SK-N-SH treated with all-trans-retinoic acid at 6 μM for 48 hours (cell line): ENCODE measurements at regions not wholly inside any gene's neighbourhood (a gene's known extent, or its start where the extent isn't known, plus 50 kb on each side); places are given as distances from the start of the nearest gene placed in this dataset.

Source experiments
- ATAC-seq: fragments of 200-7000 bp; cut with Tn5 transposase; 3 replicates; pipeline ENCODE4 v1.9.1; 2020; ENCODE audit warnings: mild to moderate bottlenecking, moderate library complexity
- ARNTL ChIP-seq: fragments of 450-650 bp; formaldehyde crosslinking; IDR thresholded peaks from 2 replicates; pipeline ENCODE4 v1.5.0; 2020; ENCODE audit warnings: low read depth, mild to moderate bottlenecking, moderate library complexity, borderline replicate concordance
- BACH2 ChIP-seq: fragments of 250-450 bp; sonication (Bioruptor Pico); IDR thresholded peaks from 2 replicates; pipeline ENCODE4 v1.9.0; 2021; ENCODE audit warnings: mild to moderate bottlenecking, borderline replicate concordance
- CSDC2 ChIP-seq: fragments of 250-450 bp; sonication (Bioruptor Pico); IDR thresholded peaks from 2 replicates; pipeline ENCODE4 v1.5.0; 2020; ENCODE audit warnings: mild to moderate bottlenecking, moderate library complexity
- CSRNP3 ChIP-seq: fragments of 250-450 bp; sonication (Bioruptor Pico); IDR thresholded peaks from 2 replicates; pipeline ENCODE4 v1.5.1; 2021; ENCODE audit warnings: mild to moderate bottlenecking, moderate library complexity
- ESRRG ChIP-seq: fragments of 250-450 bp; sonication (Bioruptor Pico); IDR thresholded peaks from 2 replicates; pipeline ENCODE4 v1.6.1; 2021; ENCODE audit warnings: mild to moderate bottlenecking
- GLIS3 ChIP-seq: fragments of 250-450 bp; sonication (Bioruptor Pico); IDR thresholded peaks from 2 replicates; pipeline ENCODE4 v1.5.0; 2020; ENCODE audit warnings: mild to moderate bottlenecking, moderate library complexity
- ISL1 ChIP-seq: fragments of 250-450 bp; sonication (Bioruptor Pico); IDR thresholded peaks from 2 replicates; pipeline ENCODE4 v2.1.2; 2022; ENCODE audit warnings: mild to moderate bottlenecking, moderate library complexity
- OSR1 ChIP-seq: fragments of 250-450 bp; sonication (Bioruptor Pico); IDR thresholded peaks from 2 replicates; pipeline ENCODE4 v1.8.0; 2022; ENCODE audit warnings: moderate library complexity, mild to moderate bottlenecking, inconsistent platforms
- POU6F1 ChIP-seq: fragments of 250-450 bp; sonication (Bioruptor Pico); IDR thresholded peaks from 2 replicates; pipeline ENCODE4 v1.8.0; 2021; ENCODE audit warnings: low read depth, mild to moderate bottlenecking, moderate library complexity, borderline replicate concordance
- PPARA ChIP-seq: fragments of 250-450 bp; sonication (Bioruptor Pico); IDR thresholded peaks from 2 replicates; pipeline ENCODE4 v1.5.0; 2020; ENCODE audit warnings: mild to moderate bottlenecking, borderline replicate concordance
- RARB ChIP-seq: fragments of 250-450 bp; sonication (Bioruptor Pico); IDR thresholded peaks from 2 replicates; pipeline ENCODE4 v1.8.0; 2021; ENCODE audit warnings: mild to moderate bottlenecking, moderate library complexity
- SNAI2 ChIP-seq: fragments of 250-450 bp; sonication (Bioruptor Pico); IDR thresholded peaks from 2 replicates; pipeline ENCODE4 v1.5.0; 2020; ENCODE audit warnings: mild to moderate bottlenecking, moderate library complexity
- TCF4 ChIP-seq: fragments of 250-450 bp; sonication (Bioruptor Pico); IDR thresholded peaks from 2 replicates; pipeline ENCODE4 v1.8.0; 2021; ENCODE audit warnings: mild to moderate bottlenecking, moderate library complexity, borderline replicate concordance
- TOX ChIP-seq: fragments of 250-450 bp; sonication (Bioruptor Pico); IDR thresholded peaks from 2 replicates; pipeline ENCODE4 v1.8.0; 2021; ENCODE audit warnings: mild to moderate bottlenecking, moderate library complexity, borderline replicate concordance
- TSHZ2 ChIP-seq: fragments of 250-450 bp; sonication (Bioruptor Pico); IDR thresholded peaks from 2 replicates; pipeline ENCODE4 v1.5.0; 2020; ENCODE audit warnings: mild to moderate bottlenecking, moderate library complexity
- ZC3H10 ChIP-seq: fragments of 250-450 bp; sonication (Bioruptor Pico); IDR thresholded peaks from 2 replicates; pipeline ENCODE4 v1.5.1; 2021; ENCODE audit warnings: mild to moderate bottlenecking, moderate library complexity
- ZFP3 ChIP-seq: fragments of 250-450 bp; sonication (Bioruptor Pico); IDR thresholded peaks from 2 replicates; pipeline ENCODE4 v1.5.0; 2020; ENCODE audit warnings: mild to moderate bottlenecking, moderate library complexity
- ZFP30 ChIP-seq: fragments of 450-650 bp; formaldehyde crosslinking; IDR thresholded peaks from 2 replicates; pipeline ENCODE4 v1.5.0; 2022; ENCODE audit warnings: mild to moderate bottlenecking, moderate library complexity
- ZNF565 ChIP-seq: fragments of 450-650 bp; formaldehyde crosslinking; conservative IDR thresholded peaks from 2 replicates; pipeline ENCODE4 v1.5.0; 2020; ENCODE audit warnings: low read depth, mild to moderate bottlenecking, moderate library complexity
- ZNF70 ChIP-seq: fragments of 450-650 bp; formaldehyde crosslinking; IDR thresholded peaks from 2 replicates; pipeline ENCODE4 v1.5.0; 2020; ENCODE audit warnings: mild to moderate bottlenecking, moderate library complexity
- ZNF8 ChIP-seq: fragments of 450-650 bp; formaldehyde crosslinking; IDR thresholded peaks from 2 replicates; pipeline ENCODE4 v1.5.0; 2020; ENCODE audit warnings: mild to moderate bottlenecking, moderate library complexity
- TF ChIP-seq, protein P1 (sequence below): fragments of 250-450 bp; sonication (Bioruptor Pico); IDR thresholded peaks from 2 replicates; pipeline ENCODE4 v1.5.1; 2020; ENCODE audit warnings: low read depth, mild to moderate bottlenecking, moderate library complexity

DNA sequence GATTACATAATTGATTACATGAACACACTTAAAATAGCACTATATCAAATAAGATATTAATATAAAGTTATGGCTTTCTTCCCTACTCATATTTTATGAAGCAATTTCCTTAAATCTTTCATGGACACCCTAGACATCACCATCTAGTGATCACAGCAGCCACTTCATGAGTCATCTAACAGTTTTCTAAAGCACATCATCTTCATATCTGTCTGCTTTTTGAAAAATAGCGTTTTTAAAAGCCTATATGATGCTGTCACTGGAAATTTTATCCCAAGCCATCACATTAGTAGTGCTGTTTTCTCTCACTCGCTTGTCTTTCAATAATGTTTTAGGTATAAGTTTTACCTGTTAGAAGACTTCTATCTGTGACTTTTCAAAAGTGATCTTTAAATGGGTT is 326.1 kb downstream of the SLITRK6 start:
- peak; percentile 68 for ATAC-seq
- TF ChIP-seq ZFP3 (no peak), TOX (peak; percentile 80; the same call in 1 of the 2 replicates), POU6F1 (no peak), SNAI2 (CRISPR knock-in tag) (no peak), GLIS3 (CRISPR knock-in tag) (no peak), ARNTL (CRISPR knock-in tag) (no peak), TSHZ2 (no peak), TCF4 (no peak), CSDC2 (CRISPR knock-in tag) (no peak), ISL1 (CRISPR knock-in tag) (peak; percentile 89), ZNF70 (no peak), RARB (no peak), OSR1 (CRISPR knock-in tag) (no peak)

DNA sequence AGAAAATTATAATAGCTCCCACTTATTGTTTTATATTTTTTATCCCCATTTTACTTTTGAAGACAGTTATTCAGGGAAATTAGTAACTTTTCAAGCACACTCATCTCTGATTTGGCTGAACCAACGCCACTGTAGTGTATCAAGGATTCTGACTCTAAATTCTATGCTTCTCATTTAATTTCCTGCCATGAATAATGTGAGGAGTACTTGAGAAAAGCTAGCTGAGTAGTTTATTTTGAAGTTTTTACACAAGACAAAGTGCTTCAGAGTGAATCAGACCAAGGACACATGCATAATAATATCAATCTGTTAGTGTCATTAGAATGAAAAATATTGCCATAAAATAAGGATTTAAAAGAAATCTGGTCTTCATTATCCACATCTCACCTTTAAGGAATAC is 329.9 kb downstream of the SLITRK6 start:
- TF ChIP-seq ZFP30 (CRISPR knock-in tag) = no peak
- peak; percentile 48; the same call in 1 of the 2 replicates for TF ChIP-seq TOX
- no peak for TF ChIP-seq ARNTL (CRISPR knock-in tag)
- peak; percentile 35 for TF ChIP-seq ISL1 (CRISPR knock-in tag)
- TF ChIP-seq RARB = 0 out of 2 replicates have a peak, but pooled peaks have one; percentile 56
- no peak for TF ChIP-seq ZFP3
- no peak for TF ChIP-seq CSRNP3 (CRISPR knock-in tag)
- no peak for TF ChIP-seq TCF4
- TF ChIP-seq, all 23 proteins: peak for 3
- peak; percentile 63; the same call in 2 of the 3 replicates for ATAC-seq

DNA sequence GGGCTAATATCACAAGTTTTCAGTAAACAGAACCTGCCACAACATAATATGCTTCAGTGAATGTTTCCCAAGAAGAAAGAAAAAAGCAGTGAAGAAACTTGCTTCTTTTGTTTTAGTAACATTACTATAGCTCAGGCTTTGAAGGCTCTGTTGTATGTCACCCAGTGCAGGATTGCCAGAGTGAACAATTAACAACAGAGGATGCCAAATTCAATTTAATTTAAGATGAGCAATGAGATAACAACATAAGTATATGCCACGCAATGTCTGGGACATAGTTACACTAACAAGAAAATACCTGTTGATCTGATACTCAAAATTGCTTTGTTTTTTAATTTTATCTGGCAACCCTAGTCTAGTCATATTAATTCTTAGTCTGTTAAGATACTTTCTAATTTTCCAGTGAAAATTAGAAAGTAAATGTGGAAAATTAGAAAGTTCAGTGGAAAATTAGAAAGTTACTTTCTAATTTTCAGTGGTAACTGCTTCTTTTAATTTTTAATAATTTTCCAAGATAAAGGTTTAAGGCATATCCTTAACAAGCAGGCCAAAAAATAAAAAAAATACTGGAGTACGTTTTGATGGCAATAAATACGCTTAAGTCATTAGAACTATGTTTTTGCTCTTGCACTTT is 336.3 kb downstream of the SLITRK6 start:
- ATAC-seq = peak; percentile 95
- no peak for TF ChIP-seq ARNTL (CRISPR knock-in tag)
- peak; percentile 78; the same call in 1 of the 2 replicates for TF ChIP-seq TCF4
- no peak for TF ChIP-seq POU6F1
- TF ChIP-seq PPARA (CRISPR knock-in tag) = no peak
- TF ChIP-seq CSRNP3 (CRISPR knock-in tag) = no peak; the same call in 1 of the 2 replicates
- no peak; the same call in 1 of the 2 replicates for TF ChIP-seq ZFP30 (CRISPR knock-in tag)
- TF ChIP-seq OSR1 (CRISPR knock-in tag) = no peak
- TF ChIP-seq, protein P1, sequence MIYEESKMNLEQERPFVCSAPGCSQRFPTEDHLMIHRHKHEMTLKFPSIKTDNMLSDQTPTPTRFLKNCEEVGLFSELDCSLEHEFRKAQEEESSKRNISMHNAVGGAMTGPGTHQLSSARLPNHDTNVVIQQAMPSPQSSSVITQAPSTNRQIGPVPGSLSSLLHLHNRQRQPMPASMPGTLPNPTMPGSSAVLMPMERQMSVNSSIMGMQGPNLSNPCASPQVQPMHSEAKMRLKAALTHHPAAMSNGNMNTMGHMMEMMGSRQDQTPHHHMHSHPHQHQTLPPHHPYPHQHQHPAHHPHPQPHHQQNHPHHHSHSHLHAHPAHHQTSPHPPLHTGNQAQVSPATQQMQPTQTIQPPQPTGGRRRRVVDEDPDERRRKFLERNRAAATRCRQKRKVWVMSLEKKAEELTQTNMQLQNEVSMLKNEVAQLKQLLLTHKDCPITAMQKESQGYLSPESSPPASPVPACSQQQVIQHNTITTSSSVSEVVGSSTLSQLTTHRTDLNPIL (CRISPR knock-in tag) = no peak
- no peak for TF ChIP-seq ZNF70
- TF ChIP-seq ISL1 (CRISPR knock-in tag) = peak; percentile 92
- TF ChIP-seq TOX = peak; percentile 96
- no peak for TF ChIP-seq SNAI2 (CRISPR knock-in tag)
- no peak for TF ChIP-seq BACH2 (CRISPR knock-in tag)
- no peak for TF ChIP-seq ESRRG
- TF ChIP-seq ZNF8 (CRISPR knock-in tag) = no peak; the same call in 1 of the 2 replicates
- TF ChIP-seq RARB = peak; percentile 91; the same call in 1 of the 2 replicates
- no peak for TF ChIP-seq ZNF565 (CRISPR knock-in tag)
- TF ChIP-seq ZC3H10 (CRISPR knock-in tag) = peak; percentile 68; the same call in 1 of the 2 replicates
- no peak for TF ChIP-seq CSDC2 (CRISPR knock-in tag)
- no peak for TF ChIP-seq ZFP3
- no peak; the same call in 1 of the 2 replicates for TF ChIP-seq TSHZ2
- no peak for TF ChIP-seq GLIS3 (CRISPR knock-in tag)
